Activated CD4-positive, alpha-beta T cell treated with anti-CD3 and anti-CD28 coated beads, Interleukin-2, amount 50 U/mL, for 1 hour (primary cell): ENCODE measurements at regions not wholly inside any gene's neighbourhood (a gene's known extent, or its start where the extent isn't known, plus 50 kb on each side); places are given as distances from the start of the nearest gene placed in this dataset.
A peak's percentile ranks its signal among the peaks of the same experiment; 100 is the strongest.

Experiments used
- DNase-seq: peaks from one replicate; pipeline ENCODE4 v3.0.0-alpha.2; 2020

- DNase-seq = no peak
Measured at GRCh38 chr4:152109531-152110509, 349.0 kb upstream of the GATB start.

- DNase-seq = no peak
Measured at GRCh38 chr4:152107736-152108500, 347.1 kb upstream of the GATB start.

GRCh38 chr4:152106781-152107321 lies 346.0 kb upstream of the GATB start:
- no peak for DNase-seq

GRCh38 chr4:152106113-152106763 lies 345.4 kb upstream of the GATB start:
- DNase-seq = no peak

GRCh38 chr4:152104901-152105357 lies 344.1 kb upstream of the GATB start:
- no peak for DNase-seq

- DNase-seq = no peak
Measured at GRCh38 chr4:152104356-152104755, 343.5 kb upstream of the GATB start.

GRCh38 chr4:152103181-152103901 lies 342.5 kb upstream of the GATB start:
- DNase-seq = no peak

- DNase-seq = no peak
Measured at GRCh38 chr4:152102436-152103000, 341.7 kb upstream of the GATB start.

GRCh38 chr4:152101556-152102435 lies 341.0 kb upstream of the GATB start:
- DNase-seq = no peak

- DNase-seq = peak; percentile 74
Measured at GRCh38 chr4:152100379-152101201, 339.8 kb upstream of the GATB start.

GRCh38 chr4:152099981-152100378 lies 339.2 kb upstream of the GATB start:
- peak; percentile 18 for DNase-seq

GRCh38 chr4:152099555-152099954 lies 338.7 kb upstream of the GATB start:
- no peak for DNase-seq

GRCh38 chr4:152099061-152099425 lies 338.2 kb upstream of the GATB start:
- no peak for DNase-seq

GRCh38 chr4:152098365-152099060 lies 337.7 kb upstream of the GATB start:
- no peak for DNase-seq

- DNase-seq = no peak
Measured at GRCh38 chr4:152097371-152097770, 336.6 kb upstream of the GATB start.

- no peak for DNase-seq
Measured at GRCh38 chr4:152095701-152096070, 334.9 kb upstream of the GATB start.

GRCh38 chr4:152094970-152095700 lies 334.3 kb upstream of the GATB start:
- DNase-seq = no peak

- no peak for DNase-seq
Measured at GRCh38 chr4:152091405-152091804, 330.6 kb upstream of the GATB start.

- no peak for DNase-seq
Measured at GRCh38 chr4:152090543-152090942, 329.7 kb upstream of the GATB start.
